GM18507 (cell line): ENCODE measurements at regions not wholly inside any gene's neighbourhood (a gene's known extent, or its start where the extent isn't known, plus 50 kb on each side); places are given as distances from the start of the nearest gene placed in this dataset.

Source experiments
- DNase-seq: peaks from one replicate; pipeline ENCODE4 v3.0.0; 2011; ENCODE audit warnings: low read depth; ENCODE audit not compliant: insufficient read length; ENCODE audit errors: extremely low spot score
- FAIRE-seq: peaks from 2 replicates; lab custom pipeline; 2011; peaks lifted over from hg19 to GRCh38; lab: Jason Lieb, UNC

- FAIRE-seq (no peak), DNase-seq (no peak)
These were observed 82.4 kb upstream of the PACRGL start for GRCh38 chr4:20617678-20618396.

DNA sequence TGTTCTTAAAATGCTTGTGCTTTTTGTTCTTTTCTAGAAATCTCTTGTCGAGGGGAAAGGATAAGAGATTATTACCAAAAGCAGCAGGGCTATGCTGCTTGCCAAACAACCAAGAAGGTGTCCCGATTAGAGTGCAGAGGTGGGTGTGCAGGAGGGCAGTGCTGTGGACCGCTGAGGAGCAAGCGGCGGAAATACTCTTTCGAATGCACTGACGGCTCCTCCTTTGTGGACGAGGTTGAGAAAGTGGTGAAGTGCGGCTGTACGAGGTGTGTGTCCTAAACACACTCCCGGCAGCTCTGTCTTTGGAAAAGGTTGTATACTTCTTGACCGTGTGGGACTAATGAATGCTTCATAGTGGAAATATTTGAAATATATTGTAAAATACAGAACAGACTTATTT lies 81.5 kb upstream of the PACRGL start:
- DNase-seq: no peak
- FAIRE-seq: no peak

DNA sequence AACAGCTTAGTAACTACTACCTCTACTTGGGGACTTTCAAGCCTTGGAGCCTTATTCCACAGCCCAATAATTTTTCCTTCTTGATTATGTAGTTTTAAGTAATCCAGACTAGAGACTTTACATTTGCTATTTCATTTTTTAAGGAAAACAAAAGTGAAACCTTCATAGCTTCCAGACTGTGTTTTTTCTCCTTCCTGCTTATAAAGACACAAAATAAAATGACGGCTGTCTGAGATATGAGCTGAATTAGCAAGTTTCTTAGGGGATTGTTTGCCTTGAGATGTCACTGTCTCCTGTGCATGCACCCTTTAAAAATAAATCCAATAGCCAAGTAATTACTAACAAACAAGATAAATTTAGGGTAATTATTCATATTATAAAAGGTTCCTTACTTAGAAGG lies 78.8 kb upstream of the PACRGL start:
- DNase-seq (no peak), FAIRE-seq (no peak)

- FAIRE-seq (no peak), DNase-seq (no peak)
These were observed 77.6 kb upstream of the PACRGL start for GRCh38 chr4:20622701-20623100.

GRCh38 chr4:20623939-20624338 lies 76.3 kb upstream of the PACRGL start:
- DNase-seq: no peak

GRCh38 chr4:20624793-20625374 lies 75.4 kb upstream of the PACRGL start:
- no peak for DNase-seq
- no peak for FAIRE-seq

More at GRCh38 chr4:20623939-20624338, 76.3 kb upstream of the PACRGL start:
- FAIRE-seq: no peak

GRCh38 chr4:20625426-20625825 lies 74.8 kb upstream of the PACRGL start:
- DNase-seq (no peak), FAIRE-seq (no peak)

DNA sequence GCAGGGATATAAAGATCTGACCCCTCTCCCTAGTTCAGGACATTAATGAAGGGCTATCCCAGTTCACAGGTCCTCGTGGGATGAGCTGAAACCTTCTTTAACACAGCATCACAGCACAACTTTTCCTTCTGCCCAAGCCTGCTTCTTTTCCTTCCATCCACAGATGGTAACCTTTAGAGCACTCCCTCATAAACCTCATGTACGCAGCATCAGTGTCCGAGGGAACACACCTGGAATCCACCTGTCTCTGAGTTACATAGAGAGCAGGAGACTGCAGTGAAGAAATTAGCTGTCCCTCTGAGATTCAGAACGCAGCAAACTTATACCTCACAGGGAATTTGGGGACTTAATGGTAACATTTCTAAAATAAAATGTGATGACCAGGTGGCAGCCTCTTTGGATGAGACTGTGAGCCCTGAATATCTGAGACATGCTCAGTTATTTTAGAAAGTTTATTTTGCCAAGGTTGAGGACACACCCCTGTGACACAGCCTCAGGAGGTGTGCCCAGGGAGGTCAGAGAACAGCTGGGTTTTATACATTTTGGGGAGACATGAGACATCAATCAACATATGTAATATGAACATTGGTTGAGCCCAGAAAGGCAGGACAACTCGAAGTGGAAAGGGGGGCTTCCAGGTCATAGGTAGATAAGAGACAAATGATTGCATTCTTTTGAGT lies 73.8 kb upstream of the PACRGL start:
- FAIRE-seq (no peak), DNase-seq (no peak)

DNA sequence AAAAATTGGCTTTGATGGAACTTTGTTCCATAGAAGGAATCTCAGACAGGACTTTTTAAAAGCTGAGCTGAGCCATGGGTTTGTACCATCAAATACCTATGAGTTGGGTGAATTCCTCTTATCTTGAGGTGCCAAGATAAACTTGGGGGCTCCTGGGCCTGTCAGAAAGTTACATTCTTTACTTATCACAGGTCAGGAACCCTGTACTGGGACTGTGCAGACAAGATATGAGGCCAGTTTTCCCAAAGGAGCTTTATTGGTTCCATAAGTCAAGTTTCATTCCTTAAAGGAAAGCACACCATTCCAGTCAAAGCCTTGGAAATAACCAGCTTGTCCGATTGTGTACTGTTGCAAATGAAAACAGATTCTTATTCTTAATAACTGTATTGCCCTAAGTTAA lies 72.4 kb upstream of the PACRGL start:
- DNase-seq (no peak), FAIRE-seq (no peak)

DNA sequence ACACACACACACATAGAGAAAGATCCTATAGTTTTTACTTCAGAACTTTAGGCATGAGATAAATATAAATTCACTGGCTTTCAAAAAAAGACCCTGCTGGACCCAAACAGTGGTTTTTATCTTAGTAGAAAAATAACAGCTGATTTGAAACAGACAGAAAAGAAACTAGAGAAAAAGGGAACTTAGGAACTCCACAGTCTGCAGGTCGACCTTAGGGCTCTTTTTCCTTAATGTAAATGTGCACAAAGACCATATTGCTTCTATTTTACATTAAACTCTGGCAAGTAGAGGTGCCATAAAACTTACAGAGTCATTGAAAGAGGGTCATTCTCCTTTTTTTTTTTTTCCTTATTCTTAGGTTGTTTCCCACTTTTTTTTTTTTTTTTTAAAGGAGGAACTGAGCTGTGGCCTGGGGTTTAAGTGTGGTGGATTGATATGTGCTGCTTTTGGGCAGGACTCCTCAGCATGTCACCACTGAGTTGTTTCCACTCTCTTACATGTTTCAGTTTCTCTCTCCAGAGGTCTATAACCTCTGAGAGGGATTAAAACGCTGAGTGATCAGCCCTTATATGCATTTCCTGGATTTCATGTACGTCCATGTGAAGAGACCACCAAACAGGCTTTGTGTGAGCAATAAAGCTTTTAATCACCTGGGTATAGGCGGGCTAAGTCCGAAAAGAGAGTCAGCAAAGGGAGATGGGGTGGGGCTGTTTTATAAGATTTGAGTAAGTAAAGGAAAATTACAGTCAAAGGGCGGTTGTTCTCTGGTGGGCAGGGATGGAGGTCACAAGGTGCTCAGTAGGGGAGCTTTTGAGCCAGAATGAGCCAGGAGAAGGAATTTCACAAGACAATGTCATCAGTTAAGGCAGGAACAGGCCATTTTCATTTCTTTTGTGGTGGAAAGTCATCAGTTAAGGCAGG lies 70.8 kb upstream of the PACRGL start:
- no peak for DNase-seq
- FAIRE-seq: no peak

- FAIRE-seq: no peak
- no peak for DNase-seq
These were observed 61.4 kb upstream of the PACRGL start for GRCh38 chr4:20638825-20639224.

DNA sequence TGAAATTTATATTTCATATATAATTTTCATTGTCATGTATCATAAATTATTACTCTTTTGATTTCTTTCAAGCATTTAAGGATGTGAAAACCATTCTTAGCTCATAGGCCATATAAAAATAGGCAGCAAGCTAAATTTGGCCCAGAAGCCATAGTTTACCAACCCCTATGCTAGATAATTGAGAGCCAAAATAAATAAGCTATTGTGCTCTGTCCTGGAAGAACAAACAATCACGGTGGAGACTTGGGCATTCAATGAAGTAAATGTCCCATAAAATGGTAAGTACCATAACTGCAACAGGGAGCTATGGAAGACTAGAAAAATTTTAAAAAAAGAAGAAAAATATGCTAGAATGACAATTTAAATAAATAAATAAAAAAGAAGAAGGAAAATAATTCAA lies 60.9 kb upstream of the PACRGL start:
- DNase-seq: no peak
- no peak for FAIRE-seq

DNA sequence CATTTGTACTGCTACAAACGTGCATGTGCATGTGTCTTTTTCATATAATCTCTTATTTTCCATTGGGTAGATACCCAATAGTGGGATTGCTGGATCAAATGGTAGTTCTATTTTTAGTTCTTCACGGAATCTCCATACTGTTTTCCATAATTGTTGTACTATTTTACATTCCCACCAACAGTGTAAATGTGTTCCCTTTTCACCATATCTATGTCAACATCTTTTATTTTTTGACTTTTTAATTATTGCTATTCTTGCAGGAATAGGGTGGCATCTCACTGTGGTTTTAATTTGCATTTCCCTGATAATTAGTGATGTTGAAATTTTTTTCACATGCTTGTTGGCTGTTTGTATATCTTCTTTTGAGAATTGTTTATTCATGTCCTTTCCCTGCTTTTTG lies 59.3 kb upstream of the PACRGL start:
- no peak for FAIRE-seq

GRCh38 chr4:20641976-20642375 lies 58.3 kb upstream of the PACRGL start:
- FAIRE-seq (no peak), DNase-seq (no peak)

More for the DNA sequence above, 59.3 kb upstream of the PACRGL start:
- DNase-seq: no peak

DNA sequence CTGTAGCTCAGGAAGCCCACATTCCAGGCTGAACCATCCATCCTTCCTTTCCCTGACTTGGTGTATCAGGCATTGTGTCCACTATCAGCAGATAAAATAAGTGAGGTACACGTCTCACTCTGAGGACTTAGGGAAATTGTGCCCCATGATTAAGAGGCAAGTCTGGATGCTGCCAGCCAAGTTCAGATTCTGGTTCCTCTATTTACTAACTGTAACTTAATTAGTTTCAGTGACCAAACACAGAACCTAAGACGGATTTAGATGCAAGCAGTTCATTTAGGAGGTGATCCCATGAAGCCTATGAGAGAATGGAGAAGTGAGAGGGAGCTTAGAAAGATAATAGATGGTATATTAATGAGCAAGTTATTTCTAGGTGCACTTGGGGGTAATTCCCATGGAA lies 56.6 kb upstream of the PACRGL start:
- FAIRE-seq: no peak
- DNase-seq: no peak

DNA sequence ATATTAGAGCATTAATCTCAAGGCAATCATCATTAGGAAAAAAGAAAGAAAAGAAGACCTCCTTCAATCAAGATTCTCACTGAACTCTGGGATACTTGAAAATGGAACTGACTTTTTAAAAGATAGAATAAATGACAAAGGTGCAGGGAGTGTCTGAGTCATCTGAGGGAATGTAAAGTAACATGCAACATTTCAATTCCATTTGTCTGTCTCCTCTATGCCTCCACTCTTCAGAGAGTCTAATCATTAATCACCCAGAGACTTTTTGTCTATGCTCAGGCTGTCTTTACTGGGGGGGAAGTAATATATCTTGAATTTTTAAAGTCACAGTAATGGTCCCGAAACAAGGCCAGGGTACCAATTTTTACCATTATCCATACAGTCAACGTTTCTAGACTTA lies 55.0 kb upstream of the PACRGL start:
- no peak for FAIRE-seq
- DNase-seq: no peak

DNA sequence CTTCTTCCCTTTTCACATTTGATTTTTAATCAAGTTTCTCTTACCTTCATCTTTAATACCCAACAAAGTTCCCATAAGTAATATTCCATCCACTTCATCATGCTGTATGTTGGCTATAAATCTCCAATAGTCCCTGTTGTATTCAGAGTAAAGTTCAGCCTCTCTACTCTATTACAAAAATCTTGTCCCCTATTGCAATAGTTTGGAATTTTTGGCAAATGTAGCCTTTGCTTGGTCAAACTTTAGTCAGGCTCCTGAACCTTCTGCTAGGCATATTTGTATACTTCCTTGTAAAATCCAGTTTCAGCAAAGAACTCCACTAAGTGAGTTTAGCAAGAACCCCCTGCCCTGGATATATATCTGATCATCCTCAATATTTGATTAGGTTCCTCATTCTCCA lies 54.0 kb upstream of the PACRGL start:
- no peak for FAIRE-seq
- no peak for DNase-seq
